Fibroblast of peridontal ligament (primary cell): ENCODE measurements at regions not wholly inside any gene's neighbourhood (a gene's known extent, or its start where the extent isn't known, plus 50 kb on each side); places are given as distances from the start of the nearest gene placed in this dataset.

ENCODE experiments used
- DNase-seq: peaks from one replicate; pipeline ENCODE4 v3.0.0-alpha.2; 2010; ENCODE audit errors: extremely low read depth

DNA sequence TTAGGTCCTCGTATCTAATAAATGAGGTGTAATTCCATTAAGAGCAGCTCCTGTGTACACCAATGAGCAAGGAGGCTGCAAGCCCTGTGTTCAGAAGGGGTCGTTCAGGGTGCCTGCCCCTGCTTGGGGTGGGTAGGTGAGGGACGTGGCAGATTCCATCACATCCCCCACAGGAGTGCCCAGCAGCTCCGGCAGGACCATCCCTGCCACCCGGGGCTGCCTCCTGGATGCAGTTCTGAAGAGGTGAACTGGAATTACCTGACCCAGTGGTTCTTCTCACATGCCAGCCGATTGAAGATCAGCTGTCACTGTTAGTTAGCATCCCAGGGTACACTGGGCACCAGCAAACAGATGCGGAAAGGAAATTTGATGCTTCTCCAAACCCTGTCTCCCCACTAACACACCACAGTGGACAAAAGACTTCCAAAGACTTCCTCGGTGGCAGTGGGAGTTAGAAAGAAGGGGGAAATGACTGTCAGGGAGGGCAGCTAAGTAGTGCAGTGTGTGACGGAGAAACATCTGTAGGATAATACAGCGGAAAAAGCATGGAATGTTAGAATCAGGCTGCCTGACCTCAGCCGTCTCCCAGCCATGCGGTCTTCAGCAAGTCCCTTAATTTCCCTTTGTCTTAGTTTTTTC is 313.6 kb upstream of the ZMIZ1 start:
- no peak for DNase-seq

DNA sequence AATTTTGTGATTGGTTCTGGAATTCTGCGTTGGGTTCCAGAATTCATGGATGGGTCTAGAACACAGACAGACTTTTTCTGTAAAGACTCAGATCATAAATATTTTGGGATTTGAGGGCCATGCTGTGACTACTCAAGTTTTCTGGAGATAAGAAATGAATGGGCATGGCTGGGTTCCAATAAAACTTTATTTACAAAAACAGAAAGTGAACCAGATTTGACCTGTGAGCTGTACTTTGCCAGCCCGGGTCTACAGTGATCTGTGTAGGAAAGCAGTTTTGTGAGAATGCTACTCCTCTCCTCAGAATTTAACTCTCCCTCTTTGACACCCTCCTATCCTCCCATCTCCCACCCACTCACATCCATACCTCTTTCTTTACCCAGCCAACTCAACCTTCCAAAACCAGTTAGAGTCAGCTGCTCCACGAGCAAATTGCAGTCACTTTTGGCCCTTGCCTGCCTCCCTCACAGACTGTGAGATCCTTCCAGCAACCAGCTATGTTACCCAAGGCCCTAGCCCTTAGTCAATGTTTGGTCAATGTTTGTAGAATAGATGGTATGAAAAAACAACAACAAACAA is 312.8 kb upstream of the ZMIZ1 start:
- DNase-seq = no peak

DNA sequence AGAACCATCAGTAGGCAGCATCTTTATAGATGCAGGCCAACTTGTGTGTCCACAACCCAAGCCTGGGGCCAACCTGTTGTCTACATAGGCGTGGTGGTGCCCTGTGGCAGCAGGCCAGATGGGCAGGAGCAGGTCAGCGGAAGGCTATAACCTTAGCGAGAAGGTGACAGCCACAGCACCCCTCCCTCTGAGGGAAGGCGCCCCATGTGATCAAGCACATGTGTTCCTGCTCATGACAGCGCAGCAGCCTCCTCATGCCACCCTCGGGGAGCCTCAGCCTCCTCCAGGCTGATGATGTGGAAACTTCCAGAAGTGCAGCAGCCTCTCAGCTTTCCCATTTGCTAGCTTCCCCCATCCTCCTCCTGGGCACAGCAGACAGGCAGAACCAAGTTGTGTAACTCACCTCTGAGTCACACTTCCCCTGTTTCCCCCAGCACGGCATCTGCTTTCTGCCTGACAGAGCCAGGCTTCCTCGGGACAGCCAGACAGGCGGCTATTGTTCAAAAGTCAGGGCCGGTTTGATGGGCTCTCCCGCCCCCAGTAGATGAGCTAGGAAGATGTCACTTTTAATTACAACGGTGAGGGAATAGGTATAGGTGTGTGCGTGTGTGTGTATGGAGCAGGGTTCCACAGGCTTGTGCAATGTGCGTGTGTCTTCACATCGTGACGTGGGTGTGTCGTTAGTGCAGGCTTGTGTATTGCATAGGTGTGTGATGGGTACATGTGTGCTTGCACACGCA is 312.0 kb upstream of the ZMIZ1 start:
- peak; percentile 94 for DNase-seq

DNA sequence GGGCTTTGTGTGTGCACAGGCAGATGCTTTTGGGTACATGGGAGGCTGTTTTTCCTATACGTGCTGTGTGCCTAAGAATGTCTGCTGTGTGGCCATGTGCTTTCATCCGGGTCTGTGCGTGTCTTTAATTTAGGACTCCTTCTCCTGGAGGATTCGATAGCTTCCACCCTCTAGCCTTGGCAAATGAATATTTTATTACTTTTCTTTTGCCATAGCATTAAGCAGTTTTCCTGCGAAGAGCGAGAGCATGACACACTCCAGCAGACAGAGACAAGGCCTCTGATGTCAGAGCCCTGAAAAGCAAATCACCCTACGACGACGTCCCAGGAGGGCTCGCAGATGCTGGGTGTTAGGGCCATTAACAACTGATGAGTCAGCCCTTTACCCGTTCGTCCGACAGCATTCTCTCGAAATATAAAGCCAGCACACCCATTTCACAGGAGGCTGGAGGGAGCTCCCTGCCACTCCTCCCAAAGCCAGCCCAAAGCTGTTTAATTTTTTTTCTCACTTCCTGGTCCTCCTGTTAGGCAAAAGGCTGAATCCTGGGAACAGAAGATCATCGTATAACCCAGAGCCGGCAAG is 311.3 kb upstream of the ZMIZ1 start:
- DNase-seq = peak; percentile 10

DNA sequence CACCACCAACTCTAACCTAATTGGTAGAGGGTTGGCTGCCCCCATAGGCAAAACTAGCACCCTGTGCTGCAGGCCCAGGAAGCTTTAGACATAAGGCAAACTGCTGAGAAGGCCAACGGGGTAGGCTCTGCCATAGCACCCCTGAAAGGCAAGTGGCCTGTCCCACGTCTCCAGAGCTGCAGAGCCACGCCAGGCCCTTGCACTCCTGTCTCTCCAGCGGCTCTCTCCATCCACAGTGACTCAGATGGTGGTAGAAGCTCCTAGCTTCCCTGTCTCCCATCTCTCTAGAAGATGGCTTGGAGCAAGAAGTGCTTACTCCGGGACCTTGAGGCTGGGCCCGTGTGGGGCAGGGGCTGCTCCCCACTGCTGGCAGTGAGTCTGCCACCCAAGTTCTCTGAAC is 310.6 kb upstream of the ZMIZ1 start:
- no peak for DNase-seq

DNA sequence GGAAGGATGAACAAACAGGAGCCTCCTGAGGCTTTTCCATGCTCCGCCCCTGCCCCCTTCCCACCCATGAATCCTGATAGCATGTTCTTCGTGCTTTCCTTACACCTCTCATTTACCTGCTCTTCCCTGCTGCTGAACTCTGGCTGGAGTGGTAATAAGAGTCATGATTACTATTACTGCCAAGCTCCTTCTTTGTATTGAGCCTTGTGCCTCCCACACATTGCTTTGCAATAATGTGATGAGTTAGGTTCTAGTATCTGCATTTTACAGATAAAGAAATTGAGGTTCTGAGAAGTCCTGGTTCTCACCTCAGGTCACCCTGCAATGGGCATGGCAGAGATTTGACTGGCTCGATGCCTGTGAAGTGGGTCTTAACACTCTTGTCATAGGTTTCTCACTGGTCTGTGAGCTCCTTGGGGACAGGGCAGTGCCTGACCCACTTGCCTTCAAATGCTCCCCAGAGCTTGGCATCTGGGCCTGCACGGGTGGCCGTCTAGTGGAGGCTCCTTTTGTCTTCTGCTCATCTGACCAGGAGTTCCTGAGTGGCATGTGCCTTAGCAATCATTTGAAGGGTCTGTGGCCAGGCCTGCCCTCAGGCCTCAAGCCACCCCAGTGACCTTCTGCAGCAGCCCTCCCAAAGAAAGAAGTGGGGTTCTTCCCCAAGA is 309.2 kb upstream of the ZMIZ1 start:
- DNase-seq = no peak

DNA sequence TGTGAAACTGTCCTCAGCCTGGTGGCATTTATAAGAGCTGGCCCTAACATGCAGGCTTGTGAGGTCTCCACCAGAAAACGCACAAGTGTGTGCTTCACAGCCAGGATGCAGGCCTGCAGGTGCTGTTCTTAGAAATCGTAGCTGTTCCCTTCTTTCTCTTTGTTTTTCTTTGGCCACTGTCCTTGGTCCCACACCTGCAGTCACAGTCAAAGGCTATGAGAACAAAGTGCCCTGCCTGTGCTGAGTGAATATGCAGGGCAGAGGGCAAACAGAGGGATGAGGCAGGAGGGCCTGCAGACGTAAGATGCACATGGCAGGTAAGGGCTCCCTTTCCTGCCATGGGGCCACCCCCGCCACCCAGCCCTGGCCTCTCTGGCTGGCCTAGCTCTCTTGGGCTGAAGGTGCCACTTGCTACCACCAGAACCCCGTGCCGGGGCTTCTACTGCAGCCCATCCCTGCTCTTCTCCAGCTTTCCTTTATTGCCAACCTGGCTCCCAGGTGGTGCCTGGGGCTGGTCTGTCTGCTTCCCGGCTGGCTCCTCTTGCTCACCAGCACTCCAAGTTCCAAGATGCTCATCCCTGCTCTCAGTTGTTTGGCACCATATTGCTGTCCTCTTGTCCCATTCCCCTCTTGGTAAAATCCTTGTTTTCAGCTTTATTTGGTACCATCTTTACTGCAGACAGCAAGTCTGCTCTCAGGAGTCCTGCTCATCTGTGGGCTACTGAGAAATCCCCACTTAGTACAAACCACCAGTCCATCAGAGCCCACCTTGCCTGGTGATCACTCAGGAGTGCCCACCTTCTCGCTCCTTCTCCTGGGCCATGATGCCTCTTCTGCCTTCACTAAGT is 308.1 kb upstream of the ZMIZ1 start:
- DNase-seq = no peak

DNA sequence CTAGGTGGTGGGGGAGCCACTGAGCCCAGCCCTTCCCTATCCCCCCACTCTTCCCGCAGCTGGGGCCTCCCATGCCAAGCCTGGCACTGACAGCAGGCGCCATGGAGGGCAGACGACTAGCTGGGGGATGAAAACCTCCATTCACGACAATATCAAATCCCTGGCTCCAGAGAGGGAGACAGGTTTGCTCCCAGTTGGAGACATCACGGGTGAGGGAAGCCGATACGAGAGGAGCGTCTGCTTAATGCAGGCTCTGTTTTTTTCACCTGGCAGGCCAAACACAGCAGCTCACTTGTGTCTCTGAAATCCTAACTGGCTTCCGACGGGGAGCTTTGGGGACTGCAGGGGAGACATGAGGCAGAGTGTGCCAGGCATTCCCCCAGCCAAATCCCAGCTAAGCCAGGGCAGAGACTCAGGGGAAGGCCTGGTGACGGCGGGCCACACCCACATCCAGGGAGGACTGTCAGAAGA is 307.4 kb upstream of the ZMIZ1 start:
- DNase-seq = no peak

DNA sequence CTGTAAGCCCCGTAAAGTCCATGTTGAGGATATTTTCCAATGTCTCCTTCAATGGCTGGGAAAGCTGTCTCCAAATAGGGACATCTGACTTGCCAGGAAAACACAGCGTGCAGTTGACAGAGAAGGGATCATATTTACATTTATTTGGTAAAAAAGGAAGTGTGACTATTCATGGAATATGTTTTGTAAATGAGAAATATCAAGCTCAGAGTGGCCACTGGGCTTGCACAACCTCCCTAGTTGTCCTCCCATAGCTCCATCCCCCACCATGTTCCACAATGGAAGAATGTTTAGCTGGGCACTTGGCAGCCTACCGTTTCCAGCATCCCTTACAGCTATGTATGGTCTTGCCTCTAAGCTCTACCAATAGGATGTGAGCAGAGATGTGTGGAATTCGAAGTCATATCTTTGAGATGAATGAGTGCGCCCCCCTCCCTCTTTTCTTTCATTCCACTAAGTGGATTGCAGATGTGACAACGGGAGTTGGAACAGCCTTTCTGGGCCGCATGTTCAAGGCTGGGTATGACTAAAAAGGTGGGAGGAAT is 306.6 kb upstream of the ZMIZ1 start:
- DNase-seq = no peak

DNA sequence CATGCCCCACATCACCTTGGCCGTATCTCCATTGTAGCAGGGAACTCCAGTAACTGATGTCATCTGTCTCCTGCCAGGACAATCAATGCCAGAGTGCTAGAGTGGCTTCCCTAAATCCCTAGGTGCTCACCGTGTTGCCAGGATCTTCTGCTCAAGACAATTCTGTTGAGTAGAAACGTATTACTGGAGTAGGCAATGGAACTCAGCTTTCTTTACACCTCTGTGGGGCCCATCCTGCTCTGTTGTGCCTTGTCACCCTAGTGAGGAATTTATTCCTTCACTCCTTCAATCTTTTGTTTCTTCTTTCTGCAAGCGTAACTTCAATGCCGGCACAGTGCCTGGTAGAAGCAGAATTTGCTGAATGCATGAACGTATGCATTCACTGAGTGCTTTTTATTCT is 305.5 kb upstream of the ZMIZ1 start:
- no peak for DNase-seq

DNA sequence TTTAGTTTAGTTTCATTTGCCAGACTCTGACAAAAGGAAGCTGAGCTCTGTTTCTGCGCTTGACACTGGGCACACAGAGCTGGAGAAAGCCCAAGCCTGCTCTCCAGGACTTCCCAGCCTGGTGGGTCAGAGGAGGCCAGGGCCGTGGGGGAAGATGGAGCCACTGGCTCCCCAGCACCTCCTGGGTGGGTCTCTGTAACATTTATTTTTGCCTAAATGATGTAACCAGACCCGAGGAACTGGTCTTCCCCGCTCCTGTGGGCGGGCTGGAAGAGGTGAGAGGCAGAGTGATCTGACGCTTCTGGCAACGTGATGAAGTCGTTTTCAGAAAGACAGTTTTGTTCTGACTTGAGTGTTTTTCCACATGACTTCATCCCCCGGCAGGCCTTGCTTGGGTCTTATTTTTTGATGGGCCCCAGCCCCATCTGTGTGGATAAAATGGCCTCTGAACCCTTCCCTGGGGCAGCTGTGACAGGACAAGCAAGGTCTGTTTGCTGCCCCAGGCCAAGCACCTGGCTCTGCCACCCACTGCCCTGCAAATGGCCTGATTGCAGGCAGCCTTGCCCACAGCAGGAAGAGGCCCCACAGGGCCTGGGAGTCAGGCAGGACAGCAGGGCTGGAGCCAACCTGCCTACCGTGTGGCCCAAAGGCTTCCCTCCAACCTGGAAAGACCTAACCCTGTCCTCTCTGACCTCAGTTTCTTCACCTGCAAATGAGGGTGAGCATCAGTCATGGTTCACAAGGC is 304.9 kb upstream of the ZMIZ1 start:
- no peak for DNase-seq

DNA sequence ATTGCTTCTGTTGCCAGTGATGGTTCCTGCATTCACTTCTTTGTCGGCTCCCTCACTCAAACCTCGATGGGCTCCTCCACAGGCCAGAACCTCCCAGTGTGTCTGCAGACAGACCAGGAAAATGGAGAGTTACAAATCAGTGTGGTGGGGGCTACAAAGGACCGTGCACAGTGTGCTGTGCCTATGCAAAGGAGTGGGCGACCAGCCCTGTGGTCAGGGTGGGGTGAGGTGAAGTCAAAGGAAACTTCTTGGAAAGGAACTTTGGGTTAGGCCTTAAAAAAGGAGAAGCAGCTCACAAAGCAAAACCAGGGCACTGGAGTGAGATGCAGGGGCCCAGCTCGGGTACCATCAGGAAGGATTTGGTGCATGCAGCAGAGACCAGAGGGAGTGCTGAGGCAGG is 304.3 kb upstream of the ZMIZ1 start:
- no peak for DNase-seq

DNA sequence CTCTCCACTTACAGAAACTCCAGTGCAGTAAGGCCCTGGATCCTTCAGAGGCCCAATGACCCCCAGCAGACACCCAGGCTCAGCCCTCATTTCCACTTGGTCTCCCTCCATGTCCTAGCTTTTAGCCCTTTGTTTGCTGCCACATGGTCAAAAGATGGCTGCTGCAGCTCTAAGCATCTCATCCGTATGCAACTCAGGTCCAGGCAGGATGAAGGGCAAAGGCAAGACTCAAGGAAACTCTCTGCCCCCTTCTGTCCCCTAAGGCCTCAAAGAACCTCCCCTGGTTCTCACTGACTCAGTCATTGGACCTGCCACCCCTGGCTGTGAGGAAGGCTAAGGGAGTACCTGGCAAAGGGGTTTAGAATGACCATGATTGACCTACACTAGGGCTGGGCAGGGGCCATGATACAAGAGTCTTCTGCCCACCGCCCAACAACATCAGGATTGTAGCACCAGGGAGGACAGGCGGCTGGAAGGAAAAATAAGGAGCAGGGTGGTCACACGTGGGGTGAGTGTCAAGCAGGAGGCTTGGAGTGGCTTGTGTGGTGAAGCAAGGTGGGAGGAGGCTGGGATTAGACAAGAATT is 303.8 kb upstream of the ZMIZ1 start:
- DNase-seq = no peak

DNA sequence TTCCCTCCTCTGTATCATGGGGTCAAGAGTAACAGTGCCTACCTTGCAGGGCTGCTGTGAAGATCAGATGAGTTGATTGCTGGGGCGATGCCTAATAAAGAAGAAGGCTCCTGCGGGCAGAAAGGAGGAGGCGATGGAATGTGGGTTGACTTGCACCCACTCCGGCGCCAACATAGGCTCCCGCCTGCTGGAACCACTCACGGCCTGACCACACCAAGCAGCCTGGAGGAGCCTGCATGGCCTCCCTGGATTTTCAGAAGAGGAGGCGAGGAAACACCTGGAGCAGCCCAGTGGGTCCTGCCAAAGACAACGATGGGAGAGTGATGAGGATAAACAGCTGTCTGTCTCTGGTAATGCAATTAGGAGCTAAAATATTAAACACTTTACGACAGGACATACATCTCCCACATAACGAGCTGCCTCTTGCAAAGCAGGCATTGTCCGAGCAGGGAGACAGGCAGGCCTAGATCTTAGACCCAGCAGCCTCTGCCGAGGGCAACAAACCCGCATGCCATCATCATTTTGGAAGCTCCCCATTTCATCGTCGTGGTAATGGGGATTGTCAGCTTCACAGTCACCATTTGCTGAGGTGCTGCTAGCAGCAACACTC is 302.9 kb upstream of the ZMIZ1 start:
- DNase-seq = no peak

DNA sequence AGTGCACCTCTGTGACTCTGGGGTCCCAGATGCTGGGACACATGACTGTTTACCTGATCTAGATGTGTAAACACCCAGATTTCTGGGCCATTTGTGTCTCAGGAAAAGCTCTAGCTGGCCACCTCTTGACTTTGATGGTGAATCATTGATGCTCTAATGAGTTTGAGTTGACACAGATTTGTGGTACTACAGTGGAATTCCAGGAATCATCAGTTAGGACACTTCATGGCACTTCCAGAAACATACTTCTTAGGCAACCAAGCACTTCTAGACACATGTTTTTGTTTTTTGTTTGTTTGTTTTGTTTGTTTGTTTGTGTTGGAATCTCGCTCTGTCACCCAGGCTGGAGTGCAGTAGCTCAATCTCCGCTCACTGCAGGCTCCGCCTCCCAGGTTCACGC is 302.2 kb upstream of the ZMIZ1 start:
- no peak for DNase-seq

DNA sequence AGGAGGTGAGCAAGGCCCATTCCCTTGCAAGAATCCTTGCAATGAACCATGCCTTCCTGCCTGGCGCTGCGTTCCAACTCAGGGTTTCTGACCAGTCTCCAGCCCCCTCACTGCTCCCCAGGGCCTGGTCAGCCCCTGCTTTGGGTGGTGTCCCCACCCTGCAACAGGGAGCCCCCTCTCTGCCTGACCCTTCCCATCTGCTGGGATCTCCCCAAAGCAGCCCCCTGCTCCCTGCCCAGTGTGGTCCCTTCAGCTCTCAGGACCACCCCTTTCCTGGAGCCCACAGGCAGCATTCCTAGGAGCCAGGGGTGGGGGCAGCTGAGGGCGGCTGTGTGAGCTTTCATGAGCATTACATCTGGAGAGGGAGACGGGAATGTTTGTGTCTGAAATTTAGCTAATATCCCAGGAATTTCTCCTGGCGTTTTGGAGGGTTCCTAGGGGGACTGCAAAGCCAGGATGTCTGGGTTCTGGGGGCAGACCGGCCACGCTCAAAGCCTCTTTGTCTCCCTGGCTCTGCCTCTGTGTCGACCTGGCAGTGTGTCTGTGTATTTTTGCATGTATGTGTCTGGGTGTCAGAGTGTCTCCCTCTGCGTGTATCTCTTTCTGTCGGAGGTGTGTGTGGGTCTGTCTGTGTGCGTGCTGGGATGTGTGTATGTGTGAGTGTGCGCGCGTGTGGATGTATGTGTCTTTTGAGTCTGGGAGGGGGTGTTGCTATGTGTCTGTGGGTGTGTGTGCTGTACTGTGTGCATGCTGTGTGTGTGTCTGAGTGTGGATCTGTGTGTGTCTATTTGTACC is 300.5 kb upstream of the ZMIZ1 start:
- no peak for DNase-seq

DNA sequence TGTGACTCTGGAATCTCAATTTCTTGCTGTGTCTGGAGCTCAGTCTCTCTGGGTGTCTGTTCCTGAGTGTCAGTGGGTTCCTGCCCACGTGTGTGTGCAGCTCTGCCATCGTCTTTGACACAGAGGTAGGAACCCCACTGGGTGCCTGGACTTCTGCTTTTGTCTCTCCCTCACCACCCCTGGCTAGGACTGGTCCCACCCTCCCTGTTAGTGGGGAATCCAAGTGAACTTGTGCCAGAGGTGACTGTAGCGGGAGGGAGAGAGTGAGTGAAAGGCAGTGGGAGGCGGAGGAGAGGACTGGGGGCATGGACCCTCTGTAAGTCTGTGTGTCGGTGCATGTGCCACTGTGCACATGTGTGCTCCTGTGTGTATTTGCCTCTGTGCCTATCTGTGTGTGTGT is 299.9 kb upstream of the ZMIZ1 start:
- DNase-seq = no peak

DNA sequence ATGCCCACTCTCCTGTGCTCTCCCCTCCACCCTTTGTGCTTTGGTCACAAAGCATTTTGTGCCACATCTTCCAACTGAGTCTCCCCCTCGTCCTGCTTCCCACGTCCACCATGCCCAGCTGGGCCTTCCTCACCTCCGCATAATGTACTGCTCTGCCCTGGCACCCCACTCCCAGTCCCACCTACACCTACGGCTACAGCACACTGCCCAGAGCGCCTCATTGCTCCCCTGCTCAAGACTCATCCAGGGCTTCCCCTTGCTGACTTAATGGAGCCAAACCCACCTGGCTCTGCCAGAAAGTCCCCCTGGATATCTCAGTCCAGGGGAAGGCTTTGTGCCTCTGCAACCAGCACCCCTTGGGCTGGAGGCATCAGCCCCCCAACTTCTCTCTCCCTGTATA is 299.2 kb upstream of the ZMIZ1 start:
- no peak for DNase-seq
